Neural progenitor cell (in vitro differentiated cells): ENCODE measurements at regions not wholly inside any gene's neighbourhood (a gene's known extent, or its start where the extent isn't known, plus 50 kb on each side); places are given as distances from the start of the nearest gene placed in this dataset.

Source experiments
- DNase-seq: peaks from one replicate; pipeline ENCODE4 v3.0.0-alpha.2; 2016; ENCODE audit warnings: low spot score
- H2AFZ ChIP-seq: fragments of 200-600 bp; sonication (generic); replicated peaks from 2 replicates; pipeline ENCODE4 v1.6.1; 2016; ENCODE audit warnings: antibody characterized with exemption
- H3F3A ChIP-seq: fragments of 200-600 bp; sonication (generic); 2 replicates; pipeline ENCODE4 v1.6.1; 2016; ENCODE audit warnings: antibody characterized with exemption, low read depth
- H3K27ac ChIP-seq: fragments of 200-600 bp; sonication (generic); 2 replicates; pipeline ENCODE4 v1.5.1; 2016; ENCODE audit warnings: mild to moderate bottlenecking
- H3K27me3 ChIP-seq: fragments of 200-600 bp; sonication (generic); 2 replicates; pipeline ENCODE4 v1.6.1; 2016; ENCODE audit warnings: mild to moderate bottlenecking, moderate library complexity
- H3K36me3 ChIP-seq: fragments of 200-600 bp; sonication (generic); 2 replicates; pipeline ENCODE4 v1.5.1; 2016
- H3K4me1 ChIP-seq: fragments of 200-600 bp; sonication (generic); 2 replicates; pipeline ENCODE4 v1.6.1; 2016; ENCODE audit warnings: mixed run types
- H3K4me2 ChIP-seq: fragments of 200-600 bp; sonication (generic); 2 replicates; pipeline ENCODE4 v1.6.1; 2016
- H3K4me3 ChIP-seq: fragments of 200-600 bp; sonication (generic); 2 replicates; pipeline ENCODE4 v1.5.1; 2016
- H3K79me2 ChIP-seq: fragments of 200-600 bp; sonication (generic); 2 replicates; pipeline ENCODE4 v1.6.1; 2016; ENCODE audit warnings: low read depth
- H3K9ac ChIP-seq: fragments of 200-600 bp; sonication (generic); 2 replicates; pipeline ENCODE4 v1.6.1; 2016
- H3K9me3 ChIP-seq: fragments of 200-600 bp; sonication (generic); 2 replicates; pipeline ENCODE4 v1.5.1; 2016; ENCODE audit warnings: low read depth
- H4K20me1 ChIP-seq: fragments of 200-600 bp; sonication (generic); 2 replicates; pipeline ENCODE4 v1.6.1; 2016; ENCODE audit warnings: low read depth
- H3K27ac Mint-ChIP-seq: 3 replicates; pipeline ENCODE4 v1.8.0; 2021; ENCODE audit warnings: mixed read lengths
- H3K27me3 Mint-ChIP-seq: 2 replicates; pipeline ENCODE4 v1.8.0; 2022; ENCODE audit warnings: low read depth, mild to moderate bottlenecking, inconsistent platforms, moderate library complexity, mixed read lengths; ENCODE audit not compliant: insufficient read depth
- H3K36me3 Mint-ChIP-seq: 3 replicates; pipeline ENCODE4 v1.8.0; 2021; ENCODE audit warnings: mixed read lengths
- H3K4me1 Mint-ChIP-seq: 3 replicates; pipeline ENCODE4 v1.8.0; 2021; ENCODE audit warnings: mixed read lengths
- H3K4me3 Mint-ChIP-seq: 3 replicates; pipeline ENCODE4 v1.8.0; 2021; ENCODE audit warnings: mild to moderate bottlenecking, moderate library complexity, mixed read lengths
- H3K9me3 Mint-ChIP-seq: 3 replicates; pipeline ENCODE4 v1.8.0; 2020; ENCODE audit warnings: mixed read lengths
- EZH2 ChIP-seq: fragments of 200-600 bp; sonication (generic); IDR thresholded peaks from 2 replicates; pipeline ENCODE4 v1.6.1; 2017; ENCODE audit warnings: antibody characterized with exemption, mild to moderate bottlenecking, moderate library complexity
- EZH2phosphoT487 ChIP-seq: fragments of 200-600 bp; sonication (generic); IDR thresholded peaks from 2 replicates; pipeline ENCODE4 v1.6.1; 2017; ENCODE audit warnings: antibody characterized with exemption
- TF ChIP-seq, protein P1 (sequence below): fragments of 200-600 bp; sonication (generic); IDR thresholded peaks from 2 replicates; pipeline ENCODE4 v1.5.1; 2017; ENCODE audit warnings: antibody characterized with exemption, mild to moderate bottlenecking

DNA sequence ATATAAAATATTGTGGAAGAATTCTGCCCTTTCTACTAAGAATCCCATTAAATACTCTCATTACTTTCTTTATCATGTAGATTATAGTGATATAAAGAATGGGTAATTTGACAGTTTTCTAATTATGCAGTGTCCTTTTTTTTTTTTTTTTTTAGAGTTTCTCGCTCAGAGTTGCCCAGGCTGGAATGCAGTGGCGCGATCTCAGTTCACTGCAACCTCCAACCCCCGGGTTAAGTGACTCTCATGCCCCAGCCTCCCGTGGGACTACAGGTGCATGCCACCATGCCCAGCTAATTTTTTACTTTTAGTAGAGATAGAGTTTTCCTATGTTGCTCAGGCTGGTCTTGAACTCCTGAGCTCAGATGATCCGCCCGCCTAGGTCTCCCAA is 1143.4 kb upstream of the SORCS1 start:
- Histone ChIP-seq H3K36me3 (no peaks in the 10 kb centered on the region), H3K9ac (no peak overlapping the region), H3K4me1 (no peaks in the 10 kb centered on the region), H3F3A (no peaks in the 10 kb centered on the region), H3K4me2 (no peak overlapping the region), H4K20me1 (no peaks in the 10 kb centered on the region), H3K4me3 (no peak overlapping the region), H3K27ac (no peak overlapping the region), H3K9me3 (no peaks in the 10 kb centered on the region), H2AFZ (no peak overlapping the region), H3K79me2 (no peaks in the 10 kb centered on the region), H3K27me3 (no peaks in the 10 kb centered on the region)
- DNase-seq: no peak
- H3K27me3 Mint-ChIP-seq: no peaks in the 10 kb centered on the region
- no peaks in the 10 kb centered on the region for H3K36me3 Mint-ChIP-seq
- no peak overlapping the region for H3K27ac Mint-ChIP-seq
- no peaks in the 10 kb centered on the region for H3K4me1 Mint-ChIP-seq
- no peak overlapping the region for H3K4me3 Mint-ChIP-seq
- TF ChIP-seq EZH2phosphoT487: no peak
- TF ChIP-seq, protein P1, sequence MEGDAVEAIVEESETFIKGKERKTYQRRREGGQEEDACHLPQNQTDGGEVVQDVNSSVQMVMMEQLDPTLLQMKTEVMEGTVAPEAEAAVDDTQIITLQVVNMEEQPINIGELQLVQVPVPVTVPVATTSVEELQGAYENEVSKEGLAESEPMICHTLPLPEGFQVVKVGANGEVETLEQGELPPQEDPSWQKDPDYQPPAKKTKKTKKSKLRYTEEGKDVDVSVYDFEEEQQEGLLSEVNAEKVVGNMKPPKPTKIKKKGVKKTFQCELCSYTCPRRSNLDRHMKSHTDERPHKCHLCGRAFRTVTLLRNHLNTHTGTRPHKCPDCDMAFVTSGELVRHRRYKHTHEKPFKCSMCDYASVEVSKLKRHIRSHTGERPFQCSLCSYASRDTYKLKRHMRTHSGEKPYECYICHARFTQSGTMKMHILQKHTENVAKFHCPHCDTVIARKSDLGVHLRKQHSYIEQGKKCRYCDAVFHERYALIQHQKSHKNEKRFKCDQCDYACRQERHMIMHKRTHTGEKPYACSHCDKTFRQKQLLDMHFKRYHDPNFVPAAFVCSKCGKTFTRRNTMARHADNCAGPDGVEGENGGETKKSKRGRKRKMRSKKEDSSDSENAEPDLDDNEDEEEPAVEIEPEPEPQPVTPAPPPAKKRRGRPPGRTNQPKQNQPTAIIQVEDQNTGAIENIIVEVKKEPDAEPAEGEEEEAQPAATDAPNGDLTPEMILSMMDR: no peak
- no peak for TF ChIP-seq EZH2
- H3K9me3 Mint-ChIP-seq: no peaks in the 10 kb centered on the region

DNA sequence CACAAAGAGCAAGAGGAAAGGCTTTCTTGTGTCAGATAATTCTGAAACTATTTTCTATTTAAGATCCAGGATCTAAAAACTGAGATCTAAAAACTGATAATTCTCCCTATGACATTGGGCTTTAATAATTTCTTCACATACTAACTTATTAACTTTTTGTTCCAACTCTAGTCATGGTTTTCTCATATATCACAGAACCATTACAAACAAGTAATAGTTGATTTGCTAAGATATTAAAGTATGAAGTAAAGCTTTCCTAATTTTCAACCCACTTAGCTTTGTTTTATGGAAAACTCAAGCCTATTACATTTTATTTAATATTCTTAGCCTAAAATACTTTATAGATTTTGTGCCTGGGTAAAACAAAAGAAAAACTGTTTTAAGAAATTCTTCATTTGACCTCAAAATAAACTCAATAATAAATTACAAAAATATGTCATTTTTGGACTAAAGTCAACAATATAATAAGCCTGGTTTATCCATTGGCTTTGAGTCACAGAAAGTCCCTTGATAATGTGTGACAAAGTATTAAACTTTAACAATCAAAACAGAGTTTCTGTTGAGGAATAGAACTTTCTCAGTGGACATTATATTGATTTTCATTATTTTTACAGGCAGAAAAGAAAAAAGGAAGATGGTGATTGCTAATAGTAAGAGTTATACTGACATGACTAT is 1142.9 kb upstream of the SORCS1 start:
- H3K9ac ChIP-seq: no peak overlapping the region
- H3K4me2 ChIP-seq: no peak overlapping the region
- H3K27me3 ChIP-seq: no peaks in the 10 kb centered on the region
- TF ChIP-seq, protein P1: no peak
- no peak for TF ChIP-seq EZH2phosphoT487
- TF ChIP-seq EZH2: no peak
- H3K9me3 Mint-ChIP-seq: no peaks in the 10 kb centered on the region
- H3K4me1 Mint-ChIP-seq: no peaks in the 10 kb centered on the region
- H3K36me3 Mint-ChIP-seq: no peaks in the 10 kb centered on the region
- H3K9me3 ChIP-seq: no peaks in the 10 kb centered on the region
- H3K4me3 ChIP-seq: no peak overlapping the region
- H3K4me1 ChIP-seq: no peaks in the 10 kb centered on the region
- no peak overlapping the region for H2AFZ ChIP-seq
- H3K27me3 Mint-ChIP-seq: no peaks in the 10 kb centered on the region
- DNase-seq: no peak
- no peaks in the 10 kb centered on the region for H4K20me1 ChIP-seq
- H3K4me3 Mint-ChIP-seq: no peak overlapping the region
- H3K36me3 ChIP-seq: no peaks in the 10 kb centered on the region
- no peaks in the 10 kb centered on the region for H3F3A ChIP-seq
- H3K79me2 ChIP-seq: no peaks in the 10 kb centered on the region
- H3K27ac ChIP-seq: no peak overlapping the region
- no peak overlapping the region for H3K27ac Mint-ChIP-seq

DNA sequence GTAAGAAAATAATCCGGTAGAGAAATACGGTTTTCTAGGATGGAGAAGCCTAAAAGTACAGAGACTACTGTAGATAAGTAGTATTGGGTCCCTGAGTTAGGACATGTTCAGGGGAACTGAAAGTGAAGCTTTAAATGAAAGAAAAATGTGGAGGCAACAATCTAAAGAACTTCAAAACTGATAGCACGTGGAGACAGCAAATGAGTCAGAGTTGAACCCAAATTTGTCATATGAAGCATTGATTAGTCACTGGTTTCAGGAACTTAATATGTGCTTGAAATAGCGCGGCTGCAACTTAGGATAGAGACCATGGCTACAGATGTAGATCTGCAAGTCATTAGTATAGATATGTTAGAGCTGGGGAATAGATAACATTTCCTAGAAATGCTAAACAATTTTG is 1138.6 kb upstream of the SORCS1 start:
- Mint-ChIP-seq H3K36me3 (no peaks in the 10 kb centered on the region), H3K27ac (no peak overlapping the region), H3K9me3 (no peaks in the 10 kb centered on the region), H3K4me1 (no peaks in the 10 kb centered on the region), H3K4me3 (no peak overlapping the region), H3K27me3 (no peaks in the 10 kb centered on the region)
- Histone ChIP-seq H3K79me2 (no peaks in the 10 kb centered on the region), H3K4me3 (no peak overlapping the region), H4K20me1 (no peaks in the 10 kb centered on the region), H3K27me3 (no peaks in the 10 kb centered on the region), H3K9me3 (no peaks in the 10 kb centered on the region), H3K4me1 (no peaks in the 10 kb centered on the region), H3F3A (no peaks in the 10 kb centered on the region), H3K36me3 (no peaks in the 10 kb centered on the region), H3K4me2 (no peak overlapping the region), H3K27ac (no peak overlapping the region), H3K9ac (no peak overlapping the region), H2AFZ (no peak overlapping the region)
- DNase-seq: no peak
- no peak for TF ChIP-seq EZH2phosphoT487
- TF ChIP-seq, protein P1: no peak
- TF ChIP-seq EZH2: no peak
